Left renal cortex interstitium (tissue), 4 donors: ENCODE measurements at regions not wholly inside any gene's neighbourhood (a gene's known extent, or its start where the extent isn't known, plus 50 kb on each side); places are given as distances from the start of the nearest gene placed in this dataset.

ENCODE experiments used
- DNase-seq, 4 donors: peaks; one replicate each; pipeline ENCODE4 v3.0.0-alpha.2; 2013; ENCODE audit warnings: low read depth in 4 of 4, low spot score in 2 of 4, missing footprints in 1 of 4

DNA sequence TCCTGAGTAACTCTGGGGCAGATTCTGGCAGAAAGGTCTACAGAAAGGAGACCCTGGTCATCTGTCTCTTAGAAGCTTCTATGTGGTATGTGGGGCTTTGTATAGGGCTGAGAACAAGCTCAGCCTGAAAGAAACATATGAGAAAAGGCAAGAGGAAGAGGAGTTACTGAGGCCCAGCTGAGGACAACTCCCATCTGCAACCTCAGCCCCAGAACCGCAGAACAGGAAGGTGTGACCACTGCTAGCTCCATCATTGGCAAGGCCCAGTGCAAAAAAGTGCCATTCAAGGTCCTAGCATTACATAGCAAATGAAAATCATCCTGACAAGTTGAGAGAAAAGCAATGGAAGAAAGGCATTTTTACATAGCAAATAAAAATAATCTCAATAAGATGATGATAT, 503.8 kb downstream of the NPHP4 start:
- DNase-seq = no peak

DNA sequence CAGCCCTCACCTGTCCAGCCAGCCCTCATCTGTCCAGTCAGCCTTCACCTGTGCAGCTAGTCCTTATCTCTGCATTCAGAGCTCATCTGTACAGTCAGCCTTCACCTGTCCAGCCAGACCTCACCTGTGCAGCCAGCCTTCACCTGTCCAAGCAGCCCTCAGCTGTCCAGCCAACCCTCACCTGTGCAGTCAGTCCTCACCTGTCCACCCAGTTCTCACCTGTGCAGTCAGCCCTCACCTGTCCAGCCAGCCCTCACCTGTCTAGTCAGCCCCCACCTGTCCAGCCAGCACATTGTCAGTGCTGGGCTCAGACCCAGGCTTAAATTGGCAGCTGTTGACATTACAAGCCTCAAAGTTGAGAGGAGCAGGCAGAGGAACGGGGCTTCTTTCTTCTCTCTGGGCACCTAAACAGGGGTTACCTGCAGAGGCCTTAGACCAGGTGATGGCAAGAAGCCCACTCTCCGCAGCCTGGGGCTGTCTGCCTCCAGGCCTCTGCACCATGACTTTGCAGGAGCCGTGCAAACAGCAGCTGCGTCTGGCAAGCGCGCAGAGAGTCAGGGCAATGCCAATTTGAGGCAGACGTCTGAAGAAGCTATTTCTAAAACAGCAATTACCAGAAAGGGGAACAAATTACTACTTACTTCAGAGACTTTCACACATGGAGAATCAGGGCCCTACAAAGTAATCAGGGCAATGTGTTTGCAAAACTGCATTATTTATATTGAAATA, 506.1 kb downstream of the NPHP4 start:
- DNase-seq = no peak

DNA sequence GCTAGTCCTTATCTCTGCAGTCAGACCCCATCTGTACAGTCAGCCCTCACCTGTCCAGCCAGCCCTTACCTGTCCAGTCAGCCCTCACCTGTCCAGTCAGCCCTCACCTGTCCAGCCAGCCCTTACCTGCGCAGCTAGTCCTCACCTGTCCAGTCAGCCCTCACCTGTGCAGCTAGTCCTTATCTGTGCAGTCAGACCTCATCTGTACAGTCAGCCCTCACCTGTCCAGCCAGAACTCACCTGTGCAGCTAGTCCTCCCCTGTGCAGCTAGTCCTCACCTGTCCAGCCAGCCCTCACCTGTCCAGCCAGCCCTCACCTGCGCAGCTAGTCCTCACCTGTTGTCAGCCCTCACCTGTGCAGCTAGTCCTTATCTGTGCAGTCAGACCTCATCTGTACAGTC, 506.8 kb downstream of the NPHP4 start:
- no peak for DNase-seq

GRCh38 chr1:5484451-5485165, 507.6 kb downstream of the NPHP4 start:
- no peak for DNase-seq

- DNase-seq = no peak
Measured at GRCh38 chr1:5481889-5482288, 510.3 kb downstream of the NPHP4 start.

GRCh38 chr1:5480906-5481305, 511.3 kb downstream of the NPHP4 start:
- no peak for DNase-seq

DNA sequence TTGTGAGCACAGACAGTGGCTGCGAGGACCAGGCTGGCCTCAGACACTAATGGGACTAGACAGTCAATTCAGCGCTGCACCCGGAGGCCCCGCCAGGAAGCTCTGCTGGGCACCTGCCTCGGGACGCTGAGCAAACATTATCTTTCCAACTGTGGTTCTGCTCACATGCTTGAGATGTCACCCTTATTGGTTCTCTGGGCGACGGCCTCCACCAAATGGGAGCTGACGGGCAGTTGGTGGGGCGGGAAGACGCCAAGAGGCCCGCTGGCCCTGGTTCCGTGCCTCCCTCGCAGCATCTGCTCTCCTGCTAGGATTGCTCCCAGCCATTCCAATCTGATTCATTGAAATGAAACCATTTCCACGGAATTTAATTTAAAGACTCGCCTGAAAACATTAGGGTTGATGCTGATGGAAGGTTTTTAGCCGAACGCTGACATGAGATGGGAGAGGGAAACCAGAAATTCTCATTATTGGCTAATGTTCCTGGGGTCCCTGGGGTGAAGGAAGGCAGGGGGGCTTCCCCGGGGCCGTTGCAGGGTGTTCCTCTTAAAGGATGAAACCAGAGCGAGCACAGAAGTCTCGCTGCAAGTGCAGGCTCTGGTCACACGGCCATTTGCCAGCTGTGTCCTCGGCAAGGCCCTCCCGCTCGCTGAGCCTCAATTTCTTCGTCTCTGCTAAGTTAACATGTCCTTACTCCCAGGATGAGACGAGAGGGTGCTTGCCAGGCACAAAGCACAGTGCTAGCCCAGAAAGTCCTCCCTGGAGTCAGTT, 512.2 kb downstream of the NPHP4 start:
- DNase-seq = no peak

DNA sequence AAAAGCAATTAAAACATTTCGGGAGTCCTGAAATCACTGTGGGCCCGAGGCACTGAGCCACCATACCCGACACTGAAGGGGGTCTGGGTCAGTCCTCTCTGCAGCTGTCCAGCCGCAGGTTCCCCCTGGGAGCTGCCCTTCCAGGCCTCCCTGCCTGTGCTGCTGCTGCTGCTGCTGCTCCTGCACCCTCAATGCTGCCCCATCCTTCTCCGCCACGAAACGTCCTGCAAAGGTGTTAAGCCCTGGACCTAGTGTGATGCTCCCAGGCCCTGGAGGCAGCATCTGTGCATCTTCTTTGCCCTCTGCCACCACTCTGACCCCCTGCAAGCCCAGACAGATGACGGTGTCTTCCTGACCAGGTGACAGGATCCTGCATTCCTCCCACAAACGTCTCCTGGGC, 513.3 kb downstream of the NPHP4 start:
- no peak for DNase-seq

- no peak for DNase-seq
Measured at GRCh38 chr1:5478156-5478695, 514.0 kb downstream of the NPHP4 start.

GRCh38 chr1:5477716-5478115, 514.5 kb downstream of the NPHP4 start:
- no peak for DNase-seq

DNA sequence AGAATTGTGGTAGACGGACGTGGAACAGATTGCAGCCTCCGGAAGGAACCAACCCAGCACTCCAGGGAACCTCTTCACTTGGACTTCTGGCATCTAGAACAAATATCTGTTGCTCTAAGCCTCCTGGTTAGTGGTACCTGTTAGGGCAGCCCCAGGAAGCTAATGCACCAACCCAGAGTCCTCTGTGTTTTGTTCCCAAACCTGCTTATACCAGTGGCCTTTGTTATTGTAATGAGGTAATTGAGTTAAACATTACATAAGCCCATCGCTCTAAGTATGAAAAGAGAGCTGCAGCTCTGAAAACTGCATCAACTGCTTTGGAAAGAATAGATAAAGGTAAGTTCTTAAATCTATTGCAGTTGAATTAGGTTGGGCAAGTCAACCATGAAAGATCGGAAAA, 516.7 kb downstream of the NPHP4 start:
- DNase-seq = no peak

GRCh38 chr1:5473268-5473667, 519.0 kb downstream of the NPHP4 start:
- no peak for DNase-seq

DNA sequence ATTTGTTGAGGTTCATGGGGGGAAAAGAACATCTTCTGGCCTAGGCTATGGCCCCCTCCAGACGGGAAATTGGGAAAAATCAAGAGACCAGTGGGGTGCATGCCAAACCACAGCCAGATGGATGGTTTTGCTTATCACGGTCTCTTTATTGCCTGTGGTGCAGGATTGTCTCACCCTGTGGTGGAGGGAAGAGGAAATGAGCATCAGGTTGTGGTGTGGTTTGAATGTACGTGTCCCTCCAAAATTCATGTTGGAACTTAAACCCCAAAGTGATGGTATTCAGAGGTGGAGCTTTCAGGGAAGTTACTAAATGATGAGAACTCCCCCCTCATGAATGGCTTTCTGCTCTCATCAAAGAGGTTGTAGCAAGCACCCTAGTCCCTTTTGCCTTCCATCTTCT, 525.7 kb downstream of the NPHP4 start:
- DNase-seq = no peak

DNA sequence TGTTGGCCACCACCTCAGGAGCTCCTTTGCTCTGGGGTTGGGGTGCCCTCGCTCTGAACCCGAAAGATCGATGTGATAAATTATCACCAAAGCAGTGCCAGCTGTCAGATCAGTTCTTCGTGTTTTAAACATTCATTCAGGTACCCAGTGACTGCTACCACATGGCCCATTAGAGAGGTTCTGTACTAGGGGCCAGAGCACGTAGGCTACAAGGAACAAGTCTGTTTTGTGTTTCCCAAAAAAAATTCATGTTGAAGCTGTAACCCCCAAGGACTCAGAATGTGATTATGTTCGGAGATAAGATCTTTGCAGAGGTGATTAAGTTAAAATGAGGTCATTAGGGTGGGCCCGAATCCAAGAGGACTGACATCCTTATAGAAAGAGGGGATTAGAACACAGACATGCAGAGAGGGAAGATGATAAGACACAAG, 526.9 kb downstream of the NPHP4 start:
- no peak for DNase-seq

GRCh38 chr1:5464366-5464765, 527.9 kb downstream of the NPHP4 start:
- no peak for DNase-seq

DNA sequence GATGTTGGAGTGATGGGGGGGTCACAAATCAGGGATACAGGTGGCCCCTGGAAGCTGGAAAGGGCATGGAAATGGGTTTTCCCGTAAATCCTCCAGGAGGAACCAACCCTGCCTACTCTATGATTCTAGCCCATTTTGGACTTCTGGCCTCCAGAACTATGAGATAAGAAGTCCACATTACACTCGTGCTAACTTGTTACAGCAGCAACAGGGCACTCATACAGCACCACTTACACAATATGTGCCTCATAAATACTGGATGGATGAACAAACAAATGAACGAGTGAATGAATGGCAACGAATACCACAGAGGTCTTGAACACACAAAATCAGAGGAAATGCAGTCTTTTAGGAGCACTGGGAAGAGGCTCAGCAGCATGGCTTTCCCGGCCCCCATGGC, 531.3 kb downstream of the NPHP4 start:
- DNase-seq = no peak

DNA sequence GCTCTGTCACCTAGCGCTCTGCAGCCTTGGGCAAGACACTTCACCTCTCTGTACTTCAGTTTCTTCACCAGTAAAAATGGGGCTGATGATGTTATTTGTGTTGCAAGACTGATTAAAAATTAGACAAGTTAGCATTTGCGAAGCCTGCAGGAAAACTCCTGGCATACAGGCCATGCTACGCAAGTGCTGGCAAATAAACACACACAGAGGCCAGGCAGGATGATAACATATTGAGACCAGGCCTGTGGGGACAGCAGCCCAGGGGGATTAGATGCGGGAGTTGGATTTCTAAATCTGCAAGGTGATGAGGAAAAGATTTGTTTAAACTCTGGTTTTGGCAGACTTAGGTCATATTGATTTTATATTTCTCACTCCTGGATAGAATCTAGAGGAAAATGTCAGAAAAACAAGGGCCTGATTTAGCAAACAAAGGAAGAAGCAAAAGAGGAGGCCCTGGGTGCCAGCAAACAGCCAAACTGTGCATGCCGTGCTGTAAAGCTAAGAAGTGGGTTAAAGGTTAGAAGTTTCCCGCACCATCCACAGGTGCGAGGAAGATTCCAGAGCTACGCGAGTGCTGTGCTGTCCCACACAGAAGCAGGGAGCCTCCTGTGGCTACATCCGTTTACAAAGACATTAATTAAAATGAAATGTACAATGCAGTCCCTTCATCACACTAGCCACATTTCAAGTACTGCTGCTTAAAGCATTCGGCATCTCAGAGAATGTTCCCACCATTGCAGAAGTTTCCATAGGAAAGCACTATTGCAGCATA, 532.2 kb downstream of the NPHP4 start:
- no peak for DNase-seq

DNA sequence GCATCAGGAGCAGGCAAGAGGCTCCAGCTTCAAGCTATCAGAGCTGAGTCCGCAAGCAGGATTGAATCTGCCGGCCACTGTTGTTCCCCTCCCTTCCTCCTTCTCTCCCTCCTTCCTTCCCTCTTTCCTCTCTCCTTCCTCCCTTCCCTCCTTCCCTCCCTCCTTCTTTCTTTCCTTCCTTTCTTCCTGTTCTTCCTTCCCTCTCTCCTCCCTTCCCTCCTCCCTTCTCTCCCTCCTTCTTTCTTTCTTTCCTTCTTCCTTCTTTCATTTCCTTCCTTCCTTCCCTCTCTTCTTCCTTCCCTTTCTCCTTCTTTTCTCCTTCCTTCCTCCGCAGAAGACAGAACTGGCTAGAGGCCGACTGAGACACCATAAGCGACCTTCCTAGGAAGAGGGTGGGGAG, 534.0 kb downstream of the NPHP4 start:
- no peak for DNase-seq

DNA sequence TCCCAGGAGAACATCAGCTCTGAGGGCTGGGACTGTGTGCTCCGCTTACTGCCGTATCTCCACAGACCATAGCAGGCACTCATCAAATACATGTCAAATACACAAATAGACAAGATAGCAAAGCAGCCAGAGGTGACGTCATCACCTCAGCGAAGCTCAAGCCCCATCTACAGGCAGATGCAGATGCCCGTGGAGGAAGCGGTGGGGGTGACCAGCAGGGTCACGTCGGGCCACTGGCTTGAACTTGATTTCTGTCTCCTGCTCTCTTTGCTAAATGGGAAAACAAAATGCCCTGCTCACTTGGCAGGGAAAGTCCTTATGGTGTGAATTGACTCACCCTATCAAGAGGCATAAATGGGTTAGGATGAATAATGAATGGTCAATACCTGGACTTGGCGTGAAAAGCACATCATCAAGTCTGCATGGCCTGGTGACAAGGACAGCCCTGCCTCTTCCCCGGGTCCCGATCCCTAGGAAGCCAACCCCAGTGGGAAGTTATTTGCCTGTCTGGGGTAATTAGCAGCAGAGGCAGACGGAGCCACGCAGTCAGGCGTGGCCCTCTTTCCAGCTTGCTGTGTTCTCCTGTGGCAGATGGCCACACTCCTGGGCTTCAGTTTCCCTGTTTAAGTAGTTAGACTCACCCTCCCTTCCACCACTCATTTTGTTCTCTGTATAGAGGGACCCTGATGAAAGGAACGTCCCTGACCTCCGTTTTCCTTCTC, 536.0 kb downstream of the NPHP4 start:
- no peak for DNase-seq

DNA sequence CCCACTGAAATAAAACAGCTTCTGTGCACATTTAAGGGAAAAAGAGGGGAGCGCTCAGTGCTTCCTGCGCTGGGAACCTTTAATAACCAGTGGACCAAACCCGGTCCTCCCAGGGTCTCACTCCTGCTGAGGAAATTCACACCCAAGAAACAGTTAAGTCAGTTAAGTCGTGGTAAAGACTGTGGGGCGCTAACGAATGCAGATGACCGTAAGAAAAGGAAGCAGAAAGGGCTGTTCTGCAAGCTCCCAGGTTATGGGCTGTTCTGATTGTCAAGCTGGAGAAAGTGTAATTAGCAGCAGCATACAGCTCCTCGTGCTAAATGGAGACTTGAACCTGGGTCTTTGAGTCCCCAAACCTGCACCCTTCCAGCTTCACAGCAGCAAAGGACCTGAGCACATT, 536.6 kb downstream of the NPHP4 start:
- DNase-seq = no peak
